ENCODE measurements at regions not wholly inside any gene's neighbourhood (a gene's known extent, or its start where the extent isn't known, plus 50 kb on each side); places are given as distances from the start of the nearest gene placed in this dataset.

GRCh38 chr15:56816781-56817180, 83.5 kb upstream of the ZNF280D start:
- TF ChIP-seq CTCF (IDR thresholded peaks at IDR 0.05; ENCODE audit: low read length): no peak
- TF ChIP-seq EZH2phosphoT487 (IDR thresholded peaks at IDR 0.05; ENCODE audit: low read length): no peak
- TF ChIP-seq EZH2 (optimal IDR thresholded peaks at IDR 0.05; ENCODE audit: low read depth, low read length): no peak
